GM23338 (cell line): ENCODE measurements at regions not wholly inside any gene's neighbourhood (a gene's known extent, or its start where the extent isn't known, plus 50 kb on each side); places are given as distances from the start of the nearest gene placed in this dataset.
A peak's percentile ranks its signal among the peaks of the same experiment; 100 is the strongest.

Source experiments
- ATAC-seq: fragments of 200-7000 bp; cut with Tn5 transposase; 3 replicates; pipeline ENCODE4 v1.9.1; 2020
- DNase-seq: peaks from one replicate; pipeline ENCODE4 v3.0.0-alpha.2; 2015; ENCODE audit warnings: low spot score
- H2AFZ ChIP-seq: fragments of 200-600 bp; sonication (generic); 2 replicates; pipeline ENCODE4 v1.8.0; 2016; ENCODE audit warnings: antibody characterized with exemption, mild to moderate bottlenecking, moderate library complexity
- H3F3A ChIP-seq: fragments of 200-600 bp; sonication (generic); replicated peaks from 2 replicates; pipeline ENCODE4 v1.8.0; 2017; ENCODE audit warnings: antibody characterized with exemption, mixed run types, low read depth
- H3K27ac ChIP-seq: fragments of 200-600 bp; sonication (generic); 2 replicates; pipeline ENCODE4 v1.6.1; 2016; ENCODE audit warnings: low read depth
- H3K27me3 ChIP-seq: fragments of 200-600 bp; sonication (generic); 2 replicates; pipeline ENCODE4 v1.8.0; 2016; ENCODE audit warnings: mild to moderate bottlenecking, mixed run types, moderate library complexity; ENCODE audit not compliant: insufficient read depth
- H3K36me3 ChIP-seq: fragments of 200-600 bp; sonication (generic); 2 replicates; pipeline ENCODE4 v1.8.0; 2016; ENCODE audit warnings: mild to moderate bottlenecking; ENCODE audit not compliant: insufficient read depth
- H3K4me1 ChIP-seq: fragments of 200-600 bp; sonication (generic); 2 replicates; pipeline ENCODE4 v1.8.0; 2016; ENCODE audit warnings: mild to moderate bottlenecking, moderate library complexity; ENCODE audit not compliant: insufficient read depth
- H3K4me2 ChIP-seq: fragments of 200-600 bp; sonication (generic); 2 replicates; pipeline ENCODE4 v1.7.1; 2017; ENCODE audit warnings: mixed run types
- H3K4me3 ChIP-seq: fragments of 200-600 bp; sonication (generic); 2 replicates; pipeline ENCODE4 v1.6.1; 2016; ENCODE audit warnings: mixed run types
- H3K79me2 ChIP-seq: fragments of 200-600 bp; sonication (generic); replicated peaks from 2 replicates; pipeline ENCODE4 v1.8.0; 2017; ENCODE audit warnings: mild to moderate bottlenecking; ENCODE audit not compliant: insufficient read depth
- H3K9me2 ChIP-seq: fragments of 200-600 bp; sonication (generic); 2 replicates; pipeline ENCODE4 v1.8.0; 2017; ENCODE audit not compliant: insufficient read depth
- H4K20me1 ChIP-seq: fragments of 200-600 bp; sonication (generic); replicated peaks from 2 replicates; pipeline ENCODE4 v1.8.0; 2017; ENCODE audit warnings: mild to moderate bottlenecking; ENCODE audit not compliant: insufficient read depth
- H3K27ac Mint-ChIP-seq: 2 replicates; pipeline ENCODE4 v1.8.0; 2020; ENCODE audit warnings: inconsistent platforms, mild to moderate bottlenecking, moderate library complexity, mixed read lengths
- H3K27me3 Mint-ChIP-seq: 3 replicates; pipeline ENCODE4 v1.8.0; 2022; ENCODE audit warnings: low read depth, mild to moderate bottlenecking, moderate library complexity, mixed read lengths, inconsistent platforms; ENCODE audit not compliant: insufficient read depth, poor library complexity
- H3K36me3 Mint-ChIP-seq: 3 replicates; pipeline ENCODE4 v1.8.0; 2021; ENCODE audit warnings: low read depth, mild to moderate bottlenecking, inconsistent platforms, moderate library complexity, mixed read lengths
- H3K4me1 Mint-ChIP-seq: 3 replicates; pipeline ENCODE4 v1.8.0; 2020; ENCODE audit warnings: mild to moderate bottlenecking, inconsistent platforms, mixed read lengths
- H3K4me3 Mint-ChIP-seq: 3 replicates; pipeline ENCODE4 v1.8.0; 2021; ENCODE audit warnings: moderate library complexity, mild to moderate bottlenecking, inconsistent platforms, mixed read lengths
- H3K9me3 Mint-ChIP-seq: 3 replicates; pipeline ENCODE4 v1.8.0; 2020; ENCODE audit warnings: moderate library complexity, mild to moderate bottlenecking, inconsistent platforms, mixed read lengths
- CREB1 ChIP-seq: fragments of 250-450 bp; sonication (Bioruptor Pico); IDR thresholded peaks from 2 replicates; pipeline ENCODE4 v1.5.0; 2020; ENCODE audit warnings: low read depth, mild to moderate bottlenecking, moderate library complexity
- EZH2 ChIP-seq: fragments of 200-600 bp; sonication (generic); IDR thresholded peaks from one replicate; pipeline ENCODE4 v1.8.0; 2017; ENCODE audit warnings: antibody characterized with exemption, mild to moderate bottlenecking, low read depth; ENCODE audit not compliant: unreplicated experiment
- EZH2phosphoT487 ChIP-seq: fragments of 200-600 bp; sonication (generic); IDR thresholded peaks from one replicate; pipeline ENCODE4 v1.8.1; 2018; ENCODE audit warnings: antibody characterized with exemption; ENCODE audit not compliant: unreplicated experiment
- JUNB ChIP-seq: IDR thresholded peaks from one replicate; pipeline ENCODE4 v1.6.1; 2016; ENCODE audit warnings: antibody characterized with exemption; ENCODE audit not compliant: unreplicated experiment
- NANOG ChIP-seq: IDR thresholded peaks from 2 replicates; pipeline ENCODE4 v1.6.1; 2016; ENCODE audit warnings: antibody characterized with exemption, borderline replicate concordance
- POLR2AphosphoS5 ChIP-seq: IDR thresholded peaks from 2 replicates; pipeline ENCODE4 v1.6.1; 2016; ENCODE audit warnings: antibody characterized with exemption, low read depth
- STAT1 ChIP-seq: IDR thresholded peaks from one replicate; pipeline ENCODE4 v1.6.1; 2016; ENCODE audit warnings: antibody characterized with exemption; ENCODE audit not compliant: unreplicated experiment
- ZNF114 ChIP-seq: fragments of 250-450 bp; sonication (Bioruptor Pico); IDR thresholded peaks from 2 replicates; pipeline ENCODE4 v1.5.0; 2020; ENCODE audit warnings: mild to moderate bottlenecking, moderate library complexity
- ZNF331 ChIP-seq: fragments of 250-450 bp; sonication (Bioruptor Pico); IDR thresholded peaks from 2 replicates; pipeline ENCODE4 v1.5.0; 2020; ENCODE audit warnings: low read depth, mild to moderate bottlenecking, moderate library complexity
- TF ChIP-seq, protein P1 (sequence below): IDR thresholded peaks from one replicate; pipeline ENCODE4 v1.6.1; 2018; ENCODE audit warnings: antibody characterized with exemption; ENCODE audit not compliant: unreplicated experiment
- TF ChIP-seq, protein P2 (sequence below): IDR thresholded peaks from 2 replicates; pipeline ENCODE4 v1.6.1; 2016; ENCODE audit warnings: antibody characterized with exemption
- TF ChIP-seq, protein P3 (sequence below), 2 experiments: fragments of 200-600 bp in 1 of 2; sonication (generic) in 1 of 2; conservative IDR thresholded peaks; 2 replicates each; pipeline versions ENCODE4 v1.5.1 to v1.6.1; 2016 to 2017; ENCODE audit warnings: antibody characterized with exemption in 2 of 2, low read depth in 2 of 2, mild to moderate bottlenecking in 2 of 2, moderate library complexity in 1 of 2
- TF ChIP-seq, protein P4 (sequence below): fragments of 250-450 bp; sonication (Bioruptor Pico); IDR thresholded peaks from 2 replicates; pipeline ENCODE4 v1.5.0; 2020; ENCODE audit warnings: mild to moderate bottlenecking, moderate library complexity

DNA sequence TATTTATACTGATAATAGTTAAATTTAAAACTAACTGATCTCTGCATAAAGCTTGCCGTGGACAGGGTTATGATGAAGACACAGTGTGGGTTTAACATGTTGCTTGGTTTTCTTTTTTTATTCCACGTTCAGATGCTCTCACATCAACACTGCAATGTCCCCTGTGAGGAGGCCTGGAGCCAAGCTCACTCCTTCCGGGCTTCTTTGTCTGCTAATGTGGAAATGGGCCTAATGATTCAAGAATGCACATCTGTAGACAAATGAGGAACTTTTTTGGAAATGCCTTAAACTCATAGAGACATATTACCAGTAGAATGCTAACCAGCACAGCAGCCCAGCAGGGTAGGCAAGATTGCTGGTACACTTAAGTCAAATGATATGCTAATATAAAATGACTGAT, 208.0 kb downstream of the GALR1 start:
- TF ChIP-seq, protein P1, sequence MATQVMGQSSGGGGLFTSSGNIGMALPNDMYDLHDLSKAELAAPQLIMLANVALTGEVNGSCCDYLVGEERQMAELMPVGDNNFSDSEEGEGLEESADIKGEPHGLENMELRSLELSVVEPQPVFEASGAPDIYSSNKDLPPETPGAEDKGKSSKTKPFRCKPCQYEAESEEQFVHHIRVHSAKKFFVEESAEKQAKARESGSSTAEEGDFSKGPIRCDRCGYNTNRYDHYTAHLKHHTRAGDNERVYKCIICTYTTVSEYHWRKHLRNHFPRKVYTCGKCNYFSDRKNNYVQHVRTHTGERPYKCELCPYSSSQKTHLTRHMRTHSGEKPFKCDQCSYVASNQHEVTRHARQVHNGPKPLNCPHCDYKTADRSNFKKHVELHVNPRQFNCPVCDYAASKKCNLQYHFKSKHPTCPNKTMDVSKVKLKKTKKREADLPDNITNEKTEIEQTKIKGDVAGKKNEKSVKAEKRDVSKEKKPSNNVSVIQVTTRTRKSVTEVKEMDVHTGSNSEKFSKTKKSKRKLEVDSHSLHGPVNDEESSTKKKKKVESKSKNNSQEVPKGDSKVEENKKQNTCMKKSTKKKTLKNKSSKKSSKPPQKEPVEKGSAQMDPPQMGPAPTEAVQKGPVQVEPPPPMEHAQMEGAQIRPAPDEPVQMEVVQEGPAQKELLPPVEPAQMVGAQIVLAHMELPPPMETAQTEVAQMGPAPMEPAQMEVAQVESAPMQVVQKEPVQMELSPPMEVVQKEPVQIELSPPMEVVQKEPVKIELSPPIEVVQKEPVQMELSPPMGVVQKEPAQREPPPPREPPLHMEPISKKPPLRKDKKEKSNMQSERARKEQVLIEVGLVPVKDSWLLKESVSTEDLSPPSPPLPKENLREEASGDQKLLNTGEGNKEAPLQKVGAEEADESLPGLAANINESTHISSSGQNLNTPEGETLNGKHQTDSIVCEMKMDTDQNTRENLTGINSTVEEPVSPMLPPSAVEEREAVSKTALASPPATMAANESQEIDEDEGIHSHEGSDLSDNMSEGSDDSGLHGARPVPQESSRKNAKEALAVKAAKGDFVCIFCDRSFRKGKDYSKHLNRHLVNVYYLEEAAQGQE = no peak
- no peak for TF ChIP-seq NANOG
- no peak for TF ChIP-seq STAT1
- no peak for TF ChIP-seq ZNF114 (CRISPR knock-in tag)
- TF ChIP-seq EZH2phosphoT487 = no peak
- no peak for TF ChIP-seq POLR2AphosphoS5
- TF ChIP-seq, protein P2, sequence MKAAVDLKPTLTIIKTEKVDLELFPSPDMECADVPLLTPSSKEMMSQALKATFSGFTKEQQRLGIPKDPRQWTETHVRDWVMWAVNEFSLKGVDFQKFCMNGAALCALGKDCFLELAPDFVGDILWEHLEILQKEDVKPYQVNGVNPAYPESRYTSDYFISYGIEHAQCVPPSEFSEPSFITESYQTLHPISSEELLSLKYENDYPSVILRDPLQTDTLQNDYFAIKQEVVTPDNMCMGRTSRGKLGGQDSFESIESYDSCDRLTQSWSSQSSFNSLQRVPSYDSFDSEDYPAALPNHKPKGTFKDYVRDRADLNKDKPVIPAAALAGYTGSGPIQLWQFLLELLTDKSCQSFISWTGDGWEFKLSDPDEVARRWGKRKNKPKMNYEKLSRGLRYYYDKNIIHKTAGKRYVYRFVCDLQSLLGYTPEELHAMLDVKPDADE = no peak
- TF ChIP-seq, protein P3, sequence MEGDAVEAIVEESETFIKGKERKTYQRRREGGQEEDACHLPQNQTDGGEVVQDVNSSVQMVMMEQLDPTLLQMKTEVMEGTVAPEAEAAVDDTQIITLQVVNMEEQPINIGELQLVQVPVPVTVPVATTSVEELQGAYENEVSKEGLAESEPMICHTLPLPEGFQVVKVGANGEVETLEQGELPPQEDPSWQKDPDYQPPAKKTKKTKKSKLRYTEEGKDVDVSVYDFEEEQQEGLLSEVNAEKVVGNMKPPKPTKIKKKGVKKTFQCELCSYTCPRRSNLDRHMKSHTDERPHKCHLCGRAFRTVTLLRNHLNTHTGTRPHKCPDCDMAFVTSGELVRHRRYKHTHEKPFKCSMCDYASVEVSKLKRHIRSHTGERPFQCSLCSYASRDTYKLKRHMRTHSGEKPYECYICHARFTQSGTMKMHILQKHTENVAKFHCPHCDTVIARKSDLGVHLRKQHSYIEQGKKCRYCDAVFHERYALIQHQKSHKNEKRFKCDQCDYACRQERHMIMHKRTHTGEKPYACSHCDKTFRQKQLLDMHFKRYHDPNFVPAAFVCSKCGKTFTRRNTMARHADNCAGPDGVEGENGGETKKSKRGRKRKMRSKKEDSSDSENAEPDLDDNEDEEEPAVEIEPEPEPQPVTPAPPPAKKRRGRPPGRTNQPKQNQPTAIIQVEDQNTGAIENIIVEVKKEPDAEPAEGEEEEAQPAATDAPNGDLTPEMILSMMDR (conservative IDR thresholded peaks at IDR 0.05; ENCODE audit: low read depth in 2 of 2) = no peak
- TF ChIP-seq CREB1 (CRISPR knock-in tag) = no peak
- no peak for TF ChIP-seq ZNF331
- TF ChIP-seq, protein P4, sequence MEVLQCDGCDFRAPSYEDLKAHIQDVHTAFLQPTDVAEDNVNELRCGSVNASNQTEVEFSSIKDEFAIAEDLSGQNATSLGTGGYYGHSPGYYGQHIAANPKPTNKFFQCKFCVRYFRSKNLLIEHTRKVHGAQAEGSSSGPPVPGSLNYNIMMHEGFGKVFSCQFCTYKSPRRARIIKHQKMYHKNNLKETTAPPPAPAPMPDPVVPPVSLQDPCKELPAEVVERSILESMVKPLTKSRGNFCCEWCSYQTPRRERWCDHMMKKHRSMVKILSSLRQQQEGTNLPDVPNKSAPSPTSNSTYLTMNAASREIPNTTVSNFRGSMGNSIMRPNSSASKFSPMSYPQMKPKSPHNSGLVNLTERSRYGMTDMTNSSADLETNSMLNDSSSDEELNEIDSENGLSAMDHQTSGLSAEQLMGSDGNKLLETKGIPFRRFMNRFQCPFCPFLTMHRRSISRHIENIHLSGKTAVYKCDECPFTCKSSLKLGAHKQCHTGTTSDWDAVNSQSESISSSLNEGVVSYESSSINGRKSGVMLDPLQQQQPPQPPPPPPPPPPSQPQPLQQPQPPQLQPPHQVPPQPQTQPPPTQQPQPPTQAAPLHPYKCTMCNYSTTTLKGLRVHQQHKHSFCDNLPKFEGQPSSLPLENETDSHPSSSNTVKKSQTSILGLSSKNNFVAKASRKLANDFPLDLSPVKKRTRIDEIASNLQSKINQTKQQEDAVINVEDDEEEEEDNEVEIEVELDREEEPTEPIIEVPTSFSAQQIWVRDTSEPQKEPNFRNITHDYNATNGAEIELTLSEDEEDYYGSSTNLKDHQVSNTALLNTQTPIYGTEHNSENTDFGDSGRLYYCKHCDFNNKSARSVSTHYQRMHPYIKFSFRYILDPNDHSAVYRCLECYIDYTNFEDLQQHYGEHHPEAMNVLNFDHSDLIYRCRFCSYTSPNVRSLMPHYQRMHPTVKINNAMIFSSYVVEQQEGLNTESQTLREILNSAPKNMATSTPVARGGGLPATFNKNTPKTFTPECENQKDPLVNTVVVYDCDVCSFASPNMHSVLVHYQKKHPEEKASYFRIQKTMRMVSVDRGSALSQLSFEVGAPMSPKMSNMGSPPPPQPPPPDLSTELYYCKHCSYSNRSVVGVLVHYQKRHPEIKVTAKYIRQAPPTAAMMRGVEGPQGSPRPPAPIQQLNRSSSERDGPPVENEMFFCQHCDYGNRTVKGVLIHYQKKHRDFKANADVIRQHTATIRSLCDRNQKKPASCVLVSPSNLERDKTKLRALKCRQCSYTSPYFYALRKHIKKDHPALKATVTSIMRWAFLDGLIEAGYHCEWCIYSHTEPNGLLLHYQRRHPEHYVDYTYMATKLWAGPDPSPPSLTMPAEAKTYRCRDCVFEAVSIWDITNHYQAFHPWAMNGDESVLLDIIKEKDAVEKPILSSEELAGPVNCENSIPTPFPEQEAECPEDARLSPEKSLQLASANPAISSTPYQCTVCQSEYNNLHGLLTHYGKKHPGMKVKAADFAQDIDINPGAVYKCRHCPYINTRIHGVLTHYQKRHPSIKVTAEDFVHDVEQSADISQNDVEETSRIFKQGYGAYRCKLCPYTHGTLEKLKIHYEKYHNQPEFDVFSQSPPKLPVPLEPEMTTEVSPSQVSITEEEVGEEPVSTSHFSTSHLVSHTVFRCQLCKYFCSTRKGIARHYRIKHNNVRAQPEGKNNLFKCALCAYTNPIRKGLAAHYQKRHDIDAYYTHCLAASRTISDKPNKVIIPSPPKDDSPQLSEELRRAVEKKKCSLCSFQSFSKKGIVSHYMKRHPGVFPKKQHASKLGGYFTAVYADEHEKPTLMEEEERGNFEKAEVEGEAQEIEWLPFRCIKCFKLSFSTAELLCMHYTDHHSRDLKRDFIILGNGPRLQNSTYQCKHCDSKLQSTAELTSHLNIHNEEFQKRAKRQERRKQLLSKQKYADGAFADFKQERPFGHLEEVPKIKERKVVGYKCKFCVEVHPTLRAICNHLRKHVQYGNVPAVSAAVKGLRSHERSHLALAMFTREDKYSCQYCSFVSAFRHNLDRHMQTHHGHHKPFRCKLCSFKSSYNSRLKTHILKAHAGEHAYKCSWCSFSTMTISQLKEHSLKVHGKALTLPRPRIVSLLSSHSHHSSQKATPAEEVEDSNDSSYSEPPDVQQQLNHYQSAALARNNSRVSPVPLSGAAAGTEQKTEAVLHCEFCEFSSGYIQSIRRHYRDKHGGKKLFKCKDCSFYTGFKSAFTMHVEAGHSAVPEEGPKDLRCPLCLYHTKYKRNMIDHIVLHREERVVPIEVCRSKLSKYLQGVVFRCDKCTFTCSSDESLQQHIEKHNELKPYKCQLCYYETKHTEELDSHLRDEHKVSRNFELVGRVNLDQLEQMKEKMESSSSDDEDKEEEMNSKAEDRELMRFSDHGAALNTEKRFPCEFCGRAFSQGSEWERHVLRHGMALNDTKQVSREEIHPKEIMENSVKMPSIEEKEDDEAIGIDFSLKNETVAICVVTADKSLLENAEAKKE (CRISPR knock-in tag) = no peak
- no peak for TF ChIP-seq JUNB
- no peak for TF ChIP-seq EZH2
- Histone ChIP-seq H3K4me3 (no peak overlapping the region), H2AFZ (no peak overlapping the region), H3K4me1 (peaks cover 10% of the 10 kb centered on the region), H3K36me3 (no peaks in the 10 kb centered on the region), H3F3A (no peaks in the 10 kb centered on the region), H3K27ac (no peak overlapping the region), H4K20me1 (no peaks in the 10 kb centered on the region), H3K4me2 (no peak overlapping the region), H3K27me3 (no peaks in the 10 kb centered on the region), H3K79me2 (no peaks in the 10 kb centered on the region), H3K9me2 (no peaks in the 10 kb centered on the region)
- H3K36me3 Mint-ChIP-seq = no peaks in the 10 kb centered on the region; the same call in 2 of the 3 replicates
- H3K9me3 Mint-ChIP-seq = no peaks in the 10 kb centered on the region
- DNase-seq (no peak), ATAC-seq (no peak)
- 0 out of 2 replicates have a peak overlapping the region, but pooled peaks have one; percentile 16 for H3K27ac Mint-ChIP-seq
- H3K27me3 Mint-ChIP-seq = peaks cover 3% of the 10 kb centered on the region
- H3K4me1 Mint-ChIP-seq = peaks cover 19% of the 10 kb centered on the region
- no peak overlapping the region for H3K4me3 Mint-ChIP-seq
